Activated CD8-positive, alpha-beta T cell treated with anti-CD3 and anti-CD28 coated beads for 36 hours (primary cell): ENCODE measurements at regions not wholly inside any gene's neighbourhood (a gene's known extent, or its start where the extent isn't known, plus 50 kb on each side); places are given as distances from the start of the nearest gene placed in this dataset.

ENCODE experiments used
- ATAC-seq: fragments of 200-7000 bp; cut with Tn5 transposase; one replicate; pipeline ENCODE4 v1.10.0; 2021; ENCODE audit warnings: mild to moderate bottlenecking, moderate library complexity
- CTCF ChIA-PET: fragments of 350-600 bp; sonication (Branson Sonifier 250); formaldehyde crosslinking; loops from one replicate; lab custom pipeline; 2021; ENCODE audit warnings: antibody characterized with exemption; lab: Charles Lee
- POLR2A ChIA-PET: fragments of 350-600 bp; sonication (Branson Sonifier 250); formaldehyde crosslinking; loops from one replicate; lab custom pipeline; 2021; ENCODE audit warnings: antibody characterized with exemption; lab: Charles Lee
- DNase-seq: peaks from one replicate; pipeline ENCODE4 v3.0.0-alpha.2; 2020
- H3K27ac Mint-ChIP-seq: one replicate; pipeline ENCODE4 v1.8.0; 2021; ENCODE audit warnings: mild to moderate bottlenecking, mixed read lengths
- H3K27me3 Mint-ChIP-seq: one replicate; pipeline ENCODE4 v1.8.0; 2021; ENCODE audit warnings: mixed read lengths
- H3K36me3 Mint-ChIP-seq: one replicate; pipeline ENCODE4 v1.8.0; 2021; ENCODE audit warnings: low read depth, mixed read lengths
- H3K4me1 Mint-ChIP-seq: one replicate; pipeline ENCODE4 v1.8.0; 2021; ENCODE audit warnings: low read depth, mixed read lengths
- H3K4me3 Mint-ChIP-seq: one replicate; pipeline ENCODE4 v1.8.0; 2021; ENCODE audit warnings: mild to moderate bottlenecking, moderate library complexity, mixed read lengths
- H3K9me3 Mint-ChIP-seq: one replicate; pipeline ENCODE4 v1.8.0; 2021; ENCODE audit warnings: mixed read lengths
- CTCF ChIP-seq: fragments of 200-600 bp; IDR thresholded peaks from one replicate; pipeline ENCODE4 v1.8.0; 2022; ENCODE audit warnings: antibody characterized with exemption, mild to moderate bottlenecking
- intact Hi-C: fragments of 100-400 bp; cut with micrococcal nuclease; formaldehyde crosslinking; loops from one replicate; pipeline ENCODE4 v1.10.0; 2022

- H3K9me3 Mint-ChIP-seq = no peaks in the 10 kb centered on the region
- intact Hi-C loops = no loop called here
- no peak for ATAC-seq
- no peaks in the 10 kb centered on the region for H3K36me3 Mint-ChIP-seq
- peaks cover 39% of the 10 kb centered on the region for H3K27me3 Mint-ChIP-seq
- H3K4me3 Mint-ChIP-seq = peak overlapping the region; percentile 11
- H3K27ac Mint-ChIP-seq = no peak overlapping the region
- ChIA-PET CTCF (interaction anchor here (1.1 to 2.9 kb wide), 5 partner anchors 9 to 996 kb away, joined by 3 to 23 read pairs (median 4); partner anchors contain the start of gene TLE3), POLR2A (interaction anchor here (0.6 to 1.6 kb wide), 5 partner anchors 12 to 333 kb away, joined by 3 to 4 read pairs (median 3); no protein-coding TSS in a partner anchor)
- no peak for DNase-seq
- H3K4me1 Mint-ChIP-seq = peaks cover 40% of the 10 kb centered on the region
- TF ChIP-seq CTCF = no peak
Observed at GRCh38 chr15:70475407-70475781, 288.0 kb downstream of the UACA start.

- no peak for TF ChIP-seq CTCF
- intact Hi-C loops = no loop called here
- peak; percentile 75 for DNase-seq
- ChIA-PET POLR2A (interaction anchor here (0.8 to 1.6 kb wide), 5 partner anchors 13 to 333 kb away, joined by 3 to 4 read pairs (median 3); no protein-coding TSS in a partner anchor), CTCF (interaction anchor here (1.1 to 2.9 kb wide), 6 partner anchors 8 to 995 kb away, joined by 3 to 23 read pairs (median 4); partner anchors contain the start of gene TLE3)
- ATAC-seq = peak; percentile 69
- peaks cover 34% of the 10 kb centered on the region for H3K4me1 Mint-ChIP-seq
- H3K9me3 Mint-ChIP-seq = no peaks in the 10 kb centered on the region
- H3K4me3 Mint-ChIP-seq = peak overlapping the region; percentile 11
- peaks cover 39% of the 10 kb centered on the region for H3K27me3 Mint-ChIP-seq
- no peaks in the 10 kb centered on the region for H3K36me3 Mint-ChIP-seq
- no peak overlapping the region for H3K27ac Mint-ChIP-seq
Observed at GRCh38 chr15:70474471-70475406, 288.6 kb downstream of the UACA start.

GRCh38 chr15:70473581-70474370 lies 289.6 kb downstream of the UACA start:
- Mint-ChIP-seq H3K27me3 (peaks cover 42% of the 10 kb centered on the region), H3K27ac (no peak overlapping the region), H3K36me3 (no peaks in the 10 kb centered on the region), H3K4me1 (peaks cover 27% of the 10 kb centered on the region), H3K4me3 (no peak overlapping the region), H3K9me3 (no peaks in the 10 kb centered on the region)
- DNase-seq (no peak), ATAC-seq (no peak)
- intact Hi-C loops = no loop called here
- ChIA-PET CTCF (interaction anchor here (1.1 kb wide), 1 partner anchor 17 kb away, joined by 3 read pairs; no protein-coding TSS in a partner anchor), POLR2A (interaction anchor here (0.9 kb wide), 1 partner anchor 257 kb away, joined by 3 read pairs; no protein-coding TSS in a partner anchor)
- TF ChIP-seq CTCF = no peak

GRCh38 chr15:70471517-70471916 lies 291.8 kb downstream of the UACA start:
- no peak for TF ChIP-seq CTCF
- H3K27me3 Mint-ChIP-seq = peaks cover 37% of the 10 kb centered on the region
- CTCF ChIA-PET = interaction anchor here (0.6 to 1.1 kb wide), 4 partner anchors 9 to 995 kb away, joined by 3 to 4 read pairs (median 4); no protein-coding TSS in a partner anchor
- POLR2A ChIA-PET = no interaction called here
- H3K27ac Mint-ChIP-seq = no peak overlapping the region
- DNase-seq (no peak), ATAC-seq (no peak)
- intact Hi-C loops = no loop called here
- H3K36me3 Mint-ChIP-seq = no peaks in the 10 kb centered on the region
- H3K4me1 Mint-ChIP-seq = peaks cover 17% of the 10 kb centered on the region
- no peak overlapping the region for H3K4me3 Mint-ChIP-seq
- H3K9me3 Mint-ChIP-seq = no peaks in the 10 kb centered on the region
